ENCODE measurements at regions not wholly inside any gene's neighbourhood (a gene's known extent, or its start where the extent isn't known, plus 50 kb on each side); places are given as distances from the start of the nearest gene placed in this dataset.

GRCh38 chr2:215727507-215728503 lies 285.5 kb downstream of the MREG start (continued):
- TF ChIP-seq USF2 (IDR thresholded peaks at IDR 0.05; ENCODE audit: low read depth, low read length): 0 out of 2 replicates have a peak, but pooled peaks have one; percentile 7
- TF ChIP-seq USF2 (CRISPR knock-in tag; IDR thresholded peaks at IDR 0.05; ENCODE audit: borderline replicate concordance): peak; percentile 26; the same call in 1 of the 2 replicates
- TF ChIP-seq BHLHE40 (IDR thresholded peaks at IDR 0.05; ENCODE audit: low read length): peak; percentile 60
- no peak for TF ChIP-seq ZNF572 (CRISPR knock-in tag; IDR thresholded peaks at IDR 0.05)
- TF ChIP-seq MAX (IDR thresholded peaks at IDR 0.05): peak; percentile 63; the same call in 1 of the 2 replicates
- no peak for TF ChIP-seq ZMAT3 (CRISPR knock-in tag; conservative IDR thresholded peaks at IDR 0.05)
- TF ChIP-seq ZNF724P (CRISPR knock-in tag; IDR thresholded peaks at IDR 0.05; ENCODE audit: borderline replicate concordance): 0 out of 2 replicates have a peak, but pooled peaks have one; percentile 15
- no peak for TF ChIP-seq ZNF773 (CRISPR knock-in tag; IDR thresholded peaks at IDR 0.05; ENCODE audit: borderline replicate concordance)
- TF ChIP-seq, protein P1, sequence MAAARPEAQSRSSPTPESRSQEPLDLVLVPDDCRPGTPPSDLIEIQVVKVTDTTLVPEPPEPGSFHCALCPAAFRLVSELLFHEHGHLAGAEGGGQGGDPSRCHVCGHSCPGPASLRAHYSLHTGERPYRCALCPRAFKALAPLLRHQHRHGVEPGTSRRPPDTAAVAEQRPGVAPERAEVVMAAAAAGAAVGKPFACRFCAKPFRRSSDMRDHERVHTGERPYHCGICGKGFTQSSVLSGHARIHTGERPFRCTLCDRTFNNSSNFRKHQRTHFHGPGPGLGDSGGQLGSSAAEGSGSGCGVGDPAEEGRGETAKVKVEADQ (CRISPR knock-in tag; IDR thresholded peaks at IDR 0.05; ENCODE audit: borderline replicate concordance): 0 out of 2 replicates have a peak, but pooled peaks have one; percentile 59
- TF ChIP-seq, protein P2, sequence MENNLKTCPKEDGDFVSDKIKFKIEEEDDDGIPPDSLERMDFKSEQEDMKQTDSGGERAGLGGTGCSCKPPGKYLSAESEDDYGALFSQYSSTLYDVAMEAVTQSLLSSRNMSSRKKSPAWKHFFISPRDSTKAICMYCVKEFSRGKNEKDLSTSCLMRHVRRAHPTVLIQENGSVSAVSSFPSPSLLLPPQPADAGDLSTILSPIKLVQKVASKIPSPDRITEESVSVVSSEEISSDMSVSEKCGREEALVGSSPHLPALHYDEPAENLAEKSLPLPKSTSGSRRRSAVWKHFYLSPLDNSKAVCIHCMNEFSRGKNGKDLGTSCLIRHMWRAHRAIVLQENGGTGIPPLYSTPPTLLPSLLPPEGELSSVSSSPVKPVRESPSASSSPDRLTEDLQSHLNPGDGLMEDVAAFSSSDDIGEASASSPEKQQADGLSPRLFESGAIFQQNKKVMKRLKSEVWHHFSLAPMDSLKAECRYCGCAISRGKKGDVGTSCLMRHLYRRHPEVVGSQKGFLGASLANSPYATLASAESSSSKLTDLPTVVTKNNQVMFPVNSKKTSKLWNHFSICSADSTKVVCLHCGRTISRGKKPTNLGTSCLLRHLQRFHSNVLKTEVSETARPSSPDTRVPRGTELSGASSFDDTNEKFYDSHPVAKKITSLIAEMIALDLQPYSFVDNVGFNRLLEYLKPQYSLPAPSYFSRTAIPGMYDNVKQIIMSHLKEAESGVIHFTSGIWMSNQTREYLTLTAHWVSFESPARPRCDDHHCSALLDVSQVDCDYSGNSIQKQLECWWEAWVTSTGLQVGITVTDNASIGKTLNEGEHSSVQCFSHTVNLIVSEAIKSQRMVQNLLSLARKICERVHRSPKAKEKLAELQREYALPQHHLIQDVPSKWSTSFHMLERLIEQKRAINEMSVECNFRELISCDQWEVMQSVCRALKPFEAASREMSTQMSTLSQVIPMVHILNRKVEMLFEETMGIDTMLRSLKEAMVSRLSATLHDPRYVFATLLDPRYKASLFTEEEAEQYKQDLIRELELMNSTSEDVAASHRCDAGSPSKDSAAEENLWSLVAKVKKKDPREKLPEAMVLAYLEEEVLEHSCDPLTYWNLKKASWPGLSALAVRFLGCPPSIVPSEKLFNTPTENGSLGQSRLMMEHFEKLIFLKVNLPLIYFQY (CRISPR knock-in tag; IDR thresholded peaks at IDR 0.05; ENCODE audit: borderline replicate concordance): no peak
- no peak for TF ChIP-seq SOX6 (IDR thresholded peaks at IDR 0.05)
- TF ChIP-seq SOX6 (CRISPR knock-in tag; IDR thresholded peaks at IDR 0.05): peak; percentile 30; the same call in 1 of the 2 replicates
- no peak for TF ChIP-seq SIX1 (CRISPR knock-in tag; IDR thresholded peaks at IDR 0.05; ENCODE audit: borderline replicate concordance)
- no peak for TF ChIP-seq ZNF446 (CRISPR knock-in tag; IDR thresholded peaks at IDR 0.05)
- TF ChIP-seq ZNF205 (CRISPR knock-in tag; IDR thresholded peaks at IDR 0.05): no peak
- no peak for TF ChIP-seq GATA4 (IDR thresholded peaks at IDR 0.05; ENCODE audit: borderline replicate concordance, low read depth)
- TF ChIP-seq, protein P3, sequence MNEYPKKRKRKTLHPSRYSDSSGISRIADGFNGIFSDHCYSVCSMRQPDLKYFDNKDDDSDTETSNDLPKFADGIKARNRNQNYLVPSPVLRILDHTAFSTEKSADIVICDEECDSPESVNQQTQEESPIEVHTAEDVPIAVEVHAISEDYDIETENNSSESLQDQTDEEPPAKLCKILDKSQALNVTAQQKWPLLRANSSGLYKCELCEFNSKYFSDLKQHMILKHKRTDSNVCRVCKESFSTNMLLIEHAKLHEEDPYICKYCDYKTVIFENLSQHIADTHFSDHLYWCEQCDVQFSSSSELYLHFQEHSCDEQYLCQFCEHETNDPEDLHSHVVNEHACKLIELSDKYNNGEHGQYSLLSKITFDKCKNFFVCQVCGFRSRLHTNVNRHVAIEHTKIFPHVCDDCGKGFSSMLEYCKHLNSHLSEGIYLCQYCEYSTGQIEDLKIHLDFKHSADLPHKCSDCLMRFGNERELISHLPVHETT (CRISPR knock-in tag; conservative IDR thresholded peaks at IDR 0.05): no peak
- TF ChIP-seq ZNF362 (CRISPR knock-in tag; IDR thresholded peaks at IDR 0.05; ENCODE audit: borderline replicate concordance): no peak
- TF ChIP-seq ZNF350 (CRISPR knock-in tag; IDR thresholded peaks at IDR 0.05; ENCODE audit: borderline replicate concordance, low read depth): no peak

Data from HepG2 (cell line).